Daoy (cell line): ENCODE measurements at regions not wholly inside any gene's neighbourhood (a gene's known extent, or its start where the extent isn't known, plus 50 kb on each side); places are given as distances from the start of the nearest gene placed in this dataset.

ENCODE experiments used
- DNase-seq: peaks from one replicate; pipeline ENCODE4 v3.0.0-alpha.2; 2015; ENCODE audit warnings: low read depth

- no peak for DNase-seq
Measured at GRCh38 chr20:21456207-21456606, 57.7 kb downstream of the NKX2-2 start.

- no peak for DNase-seq
Measured at GRCh38 chr20:21453690-21454089, 56.4 kb upstream of the NKX2-4 start.

GRCh38 chr20:21450572-21450971 is 53.2 kb upstream of the NKX2-4 start:
- DNase-seq = peak; percentile 29
